ENCODE measurements at regions not wholly inside any gene's neighbourhood (a gene's known extent, or its start where the extent isn't known, plus 50 kb on each side); places are given as distances from the start of the nearest gene placed in this dataset.

GRCh38 chr4:24130637-24131036 is 240.8 kb upstream of the PPARGC1A start:
- H3K4me3 Mint-ChIP-seq (ENCODE audit: unreplicated experiment), result no peak overlapping the region
- no peaks in the 10 kb centered on the region for H3K9me3 Mint-ChIP-seq (ENCODE audit: low read depth)
- H3K27ac Mint-ChIP-seq (ENCODE audit: unreplicated experiment), result no peak overlapping the region
- no peaks in the 10 kb centered on the region for H3K36me3 Mint-ChIP-seq (ENCODE audit: low read depth)
- TF ChIP-seq CTCF (IDR thresholded peaks at IDR 0.05), result no peak
- DNase-seq (ENCODE audit: low spot score), result no peak
- H3K27me3 Mint-ChIP-seq (ENCODE audit: low read depth), result no peaks in the 10 kb centered on the region
- peaks cover 13% of the 10 kb centered on the region for H3K4me1 Mint-ChIP-seq (ENCODE audit: low read depth)

- Mint-ChIP-seq H3K27ac (ENCODE audit: unreplicated experiment) (no peak overlapping the region), H3K4me3 (ENCODE audit: unreplicated experiment) (no peak overlapping the region), H3K4me1 (ENCODE audit: low read depth) (peaks cover 13% of the 10 kb centered on the region), H3K27me3 (ENCODE audit: low read depth) (no peaks in the 10 kb centered on the region), H3K9me3 (ENCODE audit: low read depth) (no peaks in the 10 kb centered on the region), H3K36me3 (ENCODE audit: low read depth) (no peaks in the 10 kb centered on the region)
- no peak for TF ChIP-seq CTCF (IDR thresholded peaks at IDR 0.05)
- no peak for DNase-seq (ENCODE audit: low spot score)
These were observed 236.9 kb upstream of the PPARGC1A start for GRCh38 chr4:24126776-24127175.

GRCh38 chr4:24121395-24122175 is 231.7 kb upstream of the PPARGC1A start:
- no peaks in the 10 kb centered on the region for H3K9me3 Mint-ChIP-seq (ENCODE audit: low read depth)
- no peak for TF ChIP-seq CTCF (IDR thresholded peaks at IDR 0.05)
- H3K4me1 Mint-ChIP-seq (ENCODE audit: low read depth), result peaks cover 3% of the 10 kb centered on the region
- DNase-seq (ENCODE audit: low spot score), result no peak
- H3K36me3 Mint-ChIP-seq (ENCODE audit: low read depth), result no peaks in the 10 kb centered on the region
- H3K27ac Mint-ChIP-seq (ENCODE audit: unreplicated experiment), result no peak overlapping the region
- H3K4me3 Mint-ChIP-seq (ENCODE audit: unreplicated experiment), result no peak overlapping the region
- H3K27me3 Mint-ChIP-seq (ENCODE audit: low read depth), result no peaks in the 10 kb centered on the region

GRCh38 chr4:24117975-24118374 is 228.1 kb upstream of the PPARGC1A start:
- Mint-ChIP-seq H3K27me3 (ENCODE audit: low read depth) (no peaks in the 10 kb centered on the region), H3K4me3 (ENCODE audit: unreplicated experiment) (no peak overlapping the region), H3K9me3 (ENCODE audit: low read depth) (no peaks in the 10 kb centered on the region), H3K27ac (ENCODE audit: unreplicated experiment) (no peak overlapping the region), H3K36me3 (ENCODE audit: low read depth) (no peaks in the 10 kb centered on the region), H3K4me1 (ENCODE audit: low read depth) (peaks cover 3% of the 10 kb centered on the region)
- DNase-seq (ENCODE audit: low spot score), result no peak
- TF ChIP-seq CTCF (IDR thresholded peaks at IDR 0.05), result no peak

GRCh38 chr4:24116107-24116506 is 226.3 kb upstream of the PPARGC1A start:
- no peaks in the 10 kb centered on the region for H3K27me3 Mint-ChIP-seq (ENCODE audit: low read depth)
- H3K4me3 Mint-ChIP-seq (ENCODE audit: unreplicated experiment), result no peak overlapping the region
- no peaks in the 10 kb centered on the region for H3K36me3 Mint-ChIP-seq (ENCODE audit: low read depth)
- no peaks in the 10 kb centered on the region for H3K9me3 Mint-ChIP-seq (ENCODE audit: low read depth)
- peaks cover 3% of the 10 kb centered on the region for H3K4me1 Mint-ChIP-seq (ENCODE audit: low read depth)
- no peak overlapping the region for H3K27ac Mint-ChIP-seq (ENCODE audit: unreplicated experiment)
- no peak for TF ChIP-seq CTCF (IDR thresholded peaks at IDR 0.05)
- no peak for DNase-seq (ENCODE audit: low spot score)

Measured in chondrocyte (in vitro differentiated cells).